ENCODE measurements at regions not wholly inside any gene's neighbourhood (a gene's known extent, or its start where the extent isn't known, plus 50 kb on each side); places are given as distances from the start of the nearest gene placed in this dataset.

DNA sequence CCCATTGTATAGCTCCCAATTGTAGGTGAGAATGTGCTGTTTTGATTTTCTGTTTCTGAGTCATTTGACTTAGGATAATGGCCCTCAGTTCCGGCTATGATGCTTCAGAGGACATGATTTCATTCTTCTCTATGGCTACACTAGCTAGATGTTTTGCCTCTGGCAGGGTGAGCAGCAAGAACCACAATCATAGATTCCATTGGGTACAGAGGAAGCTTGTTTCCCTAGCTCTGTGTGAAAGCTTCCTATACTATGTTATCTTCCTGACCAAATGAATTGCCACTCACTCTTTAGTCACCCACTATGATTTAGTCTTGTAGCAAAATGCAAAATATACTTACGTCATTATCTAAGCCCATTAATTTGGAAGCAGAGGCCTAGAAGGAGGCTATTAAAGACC lies 616.3 kb downstream of the PLA2G4A start:
- in situ Hi-C loops (cut with MboI; ENCODE audit: low sequenced_read_pairs, unreplicated experiment): no loop called here
- TF ChIP-seq, protein P1, sequence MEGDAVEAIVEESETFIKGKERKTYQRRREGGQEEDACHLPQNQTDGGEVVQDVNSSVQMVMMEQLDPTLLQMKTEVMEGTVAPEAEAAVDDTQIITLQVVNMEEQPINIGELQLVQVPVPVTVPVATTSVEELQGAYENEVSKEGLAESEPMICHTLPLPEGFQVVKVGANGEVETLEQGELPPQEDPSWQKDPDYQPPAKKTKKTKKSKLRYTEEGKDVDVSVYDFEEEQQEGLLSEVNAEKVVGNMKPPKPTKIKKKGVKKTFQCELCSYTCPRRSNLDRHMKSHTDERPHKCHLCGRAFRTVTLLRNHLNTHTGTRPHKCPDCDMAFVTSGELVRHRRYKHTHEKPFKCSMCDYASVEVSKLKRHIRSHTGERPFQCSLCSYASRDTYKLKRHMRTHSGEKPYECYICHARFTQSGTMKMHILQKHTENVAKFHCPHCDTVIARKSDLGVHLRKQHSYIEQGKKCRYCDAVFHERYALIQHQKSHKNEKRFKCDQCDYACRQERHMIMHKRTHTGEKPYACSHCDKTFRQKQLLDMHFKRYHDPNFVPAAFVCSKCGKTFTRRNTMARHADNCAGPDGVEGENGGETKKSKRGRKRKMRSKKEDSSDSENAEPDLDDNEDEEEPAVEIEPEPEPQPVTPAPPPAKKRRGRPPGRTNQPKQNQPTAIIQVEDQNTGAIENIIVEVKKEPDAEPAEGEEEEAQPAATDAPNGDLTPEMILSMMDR (IDR thresholded peaks at IDR 0.05; ENCODE audit: borderline replicate concordance, control extremely low read depth, extremely low read depth, insufficient read depth, missing control alignments): no peak

DNA sequence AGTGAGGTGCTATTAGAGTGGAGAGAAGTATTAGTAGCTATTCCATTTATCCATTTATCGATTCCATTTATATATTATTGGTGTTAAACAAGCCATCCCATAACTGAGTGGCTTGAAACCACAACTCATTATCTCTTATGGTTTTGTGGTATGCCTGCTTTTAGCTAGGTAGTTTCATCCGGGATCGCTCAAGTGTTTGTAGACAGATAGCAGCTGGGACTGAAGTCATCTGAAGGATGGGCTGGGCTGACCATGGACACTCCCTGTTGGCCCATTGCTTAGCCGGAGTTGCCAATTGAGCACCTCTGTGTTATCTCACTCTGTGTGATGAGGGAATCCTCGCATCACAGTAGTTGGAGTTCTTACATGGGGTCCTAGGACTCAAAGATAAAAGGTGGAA lies 622.5 kb downstream of the PLA2G4A start:
- DNase-seq (ENCODE audit: low spot score): no peak
- in situ Hi-C loops (cut with MboI; ENCODE audit: low sequenced_read_pairs, unreplicated experiment): no loop called here
- TF ChIP-seq, protein P1 (IDR thresholded peaks at IDR 0.05; ENCODE audit: borderline replicate concordance, control extremely low read depth, extremely low read depth, insufficient read depth, missing control alignments): no peak

More for the DNA sequence above, 616.3 kb downstream of the PLA2G4A start:
- no peak for DNase-seq (ENCODE audit: low spot score)

DNA sequence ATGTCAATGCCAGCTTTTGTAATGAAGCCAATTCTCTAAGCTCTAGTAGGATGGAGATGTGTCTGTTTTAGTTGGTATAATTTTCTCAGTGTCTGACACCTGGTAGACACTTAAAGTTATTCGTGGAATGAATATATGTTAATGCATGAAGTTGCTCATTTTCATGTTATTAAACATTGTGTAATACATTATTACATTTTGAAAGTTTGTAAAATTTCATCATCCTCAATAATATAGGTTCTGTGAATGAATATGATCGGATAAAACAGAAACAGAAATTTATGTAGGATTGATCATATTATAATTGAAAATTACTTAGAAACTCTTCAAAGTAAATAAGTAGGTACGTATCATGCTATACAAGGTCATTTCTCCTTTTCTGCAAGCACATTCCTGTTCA lies 625.3 kb downstream of the PLA2G4A start:
- in situ Hi-C loops (cut with MboI; ENCODE audit: low sequenced_read_pairs, unreplicated experiment): no loop called here
- no peak for DNase-seq (ENCODE audit: low spot score)
- TF ChIP-seq, protein P1 (IDR thresholded peaks at IDR 0.05; ENCODE audit: borderline replicate concordance, control extremely low read depth, extremely low read depth, insufficient read depth, missing control alignments): no peak

DNA sequence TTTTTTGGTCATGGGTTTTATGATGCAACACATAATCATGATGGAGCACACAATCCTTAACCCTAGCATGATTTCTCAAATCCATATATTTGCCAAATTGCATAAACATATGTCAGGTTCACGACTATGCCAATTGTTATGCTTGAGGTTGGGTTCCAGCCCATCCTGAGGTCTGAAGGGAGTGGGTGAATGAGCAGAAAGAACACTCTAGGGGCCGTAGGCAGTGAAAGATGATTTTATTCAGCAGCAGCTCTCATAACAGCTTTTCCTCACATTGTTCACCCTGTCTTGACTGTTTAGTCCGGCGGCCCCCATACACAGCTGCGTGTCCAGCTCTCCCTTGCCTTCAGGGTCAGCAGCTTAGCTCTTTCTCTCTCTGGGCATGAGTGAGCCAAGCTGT lies 627.7 kb downstream of the PLA2G4A start:
- DNase-seq (ENCODE audit: low spot score): no peak
- in situ Hi-C loops (cut with MboI; ENCODE audit: low sequenced_read_pairs, unreplicated experiment): no loop called here
- TF ChIP-seq, protein P1 (IDR thresholded peaks at IDR 0.05; ENCODE audit: borderline replicate concordance, control extremely low read depth, extremely low read depth, insufficient read depth, missing control alignments): no peak

DNA sequence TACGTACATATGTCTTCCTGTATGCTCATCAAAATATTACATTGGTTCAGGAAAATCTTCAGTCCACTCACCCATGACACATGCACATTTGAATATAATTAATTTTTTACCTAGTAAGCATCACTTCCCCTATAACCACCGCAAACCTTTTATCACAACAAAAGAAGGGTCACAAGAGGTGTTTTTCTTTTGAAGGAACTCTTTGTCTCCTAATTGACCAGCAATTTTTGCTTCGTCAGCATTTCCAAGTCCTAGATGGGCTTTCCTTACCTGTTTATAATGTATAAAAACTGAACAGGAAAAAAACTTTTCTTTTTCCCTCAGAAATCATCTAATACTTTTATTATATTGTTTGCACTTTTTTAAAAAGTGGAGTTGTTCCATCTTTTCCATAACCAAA lies 631.3 kb downstream of the PLA2G4A start:
- no peak for DNase-seq (ENCODE audit: low spot score)
- in situ Hi-C loops (cut with MboI; ENCODE audit: low sequenced_read_pairs, unreplicated experiment): no loop called here
- TF ChIP-seq, protein P1 (IDR thresholded peaks at IDR 0.05; ENCODE audit: borderline replicate concordance, control extremely low read depth, extremely low read depth, insufficient read depth, missing control alignments): no peak

DNA sequence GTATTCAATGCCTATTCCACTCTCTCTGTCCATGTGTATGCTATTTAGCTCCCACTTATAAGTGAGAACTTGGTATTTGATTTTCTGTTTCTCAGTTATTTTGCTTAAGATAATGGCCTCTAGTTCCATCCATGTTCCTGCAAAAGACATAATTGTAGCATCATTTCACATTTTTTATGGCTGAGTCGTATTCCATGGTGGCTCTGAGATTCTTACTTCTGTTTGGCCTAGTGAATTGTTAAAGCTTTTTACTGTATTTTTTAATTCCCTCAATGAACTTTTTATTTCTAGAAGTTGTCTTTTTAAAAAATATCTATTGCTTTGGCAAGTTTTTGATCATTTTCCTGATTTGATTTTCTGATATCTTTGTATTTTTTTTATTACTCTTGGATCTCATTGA lies 635.6 kb downstream of the PLA2G4A start:
- in situ Hi-C loops (cut with MboI; ENCODE audit: low sequenced_read_pairs, unreplicated experiment): no loop called here
- DNase-seq (ENCODE audit: low spot score): no peak
- TF ChIP-seq, protein P1 (IDR thresholded peaks at IDR 0.05; ENCODE audit: borderline replicate concordance, control extremely low read depth, extremely low read depth, insufficient read depth, missing control alignments): no peak

DNA sequence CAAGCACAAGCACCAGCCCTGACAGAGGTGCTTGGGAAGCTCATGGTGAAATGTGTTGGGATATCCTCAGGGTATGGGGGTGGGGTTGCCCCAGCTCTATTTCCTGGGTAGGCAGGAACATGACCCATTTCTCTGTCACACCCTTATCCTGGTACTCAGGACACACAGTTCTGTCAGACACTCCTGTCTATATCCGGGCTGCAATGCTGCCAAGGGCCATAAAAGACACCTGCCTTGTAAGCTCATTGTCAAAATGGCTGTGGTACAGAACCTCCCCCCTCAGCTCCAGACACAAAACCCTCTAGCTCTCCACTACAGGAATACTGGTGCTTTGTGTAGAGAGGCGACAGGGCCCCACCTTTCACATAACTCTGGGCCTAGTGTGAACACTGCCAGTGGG lies 636.7 kb downstream of the PLA2G4A start:
- DNase-seq (ENCODE audit: low spot score): no peak
- in situ Hi-C loops (cut with MboI; ENCODE audit: low sequenced_read_pairs, unreplicated experiment): no loop called here
- TF ChIP-seq, protein P1 (IDR thresholded peaks at IDR 0.05; ENCODE audit: borderline replicate concordance, control extremely low read depth, extremely low read depth, insufficient read depth, missing control alignments): no peak

Data from GM13976 (cell line).